GM12865 (cell line): ENCODE measurements at regions not wholly inside any gene's neighbourhood (a gene's known extent, or its start where the extent isn't known, plus 50 kb on each side); places are given as distances from the start of the nearest gene placed in this dataset.

Experiments used
- DNase-seq: peaks from one replicate; pipeline ENCODE4 v3.0.0; 2010; ENCODE audit warnings: low read depth
- H3K4me3 ChIP-seq: 2 replicates; pipeline ENCODE4 v1.5.1; 2011; ENCODE audit warnings: mild to moderate bottlenecking, low read depth, low read length, control low read depth
- CTCF ChIP-seq: IDR thresholded peaks from 2 replicates; pipeline ENCODE4 v1.5.1; 2011; ENCODE audit warnings: low read length, control low read depth, low read depth, inconsistent platforms; ENCODE audit not compliant: insufficient read depth; ENCODE audit errors: missing control alignments

GRCh38 chr10:60498985-60499384 is 109.3 kb upstream of the ANK3 start:
- H3K4me3 ChIP-seq = no peak overlapping the region
- TF ChIP-seq CTCF = no peak
- no peak for DNase-seq

GRCh38 chr10:60497364-60497763 is 107.7 kb upstream of the ANK3 start:
- TF ChIP-seq CTCF = no peak
- no peak for DNase-seq
- H3K4me3 ChIP-seq = no peak overlapping the region

- no peak for TF ChIP-seq CTCF
- H3K4me3 ChIP-seq = no peak overlapping the region
- no peak for DNase-seq
Measured at GRCh38 chr10:60496181-60496580, 106.5 kb upstream of the ANK3 start.

GRCh38 chr10:60495338-60496055 is 105.8 kb upstream of the ANK3 start:
- no peak for DNase-seq
- H3K4me3 ChIP-seq = no peak overlapping the region
- no peak for TF ChIP-seq CTCF

GRCh38 chr10:60494774-60495173 is 105.1 kb upstream of the ANK3 start:
- H3K4me3 ChIP-seq = no peak overlapping the region
- no peak for TF ChIP-seq CTCF
- DNase-seq = no peak

GRCh38 chr10:60491162-60491561 is 101.5 kb upstream of the ANK3 start:
- DNase-seq = no peak
- no peak overlapping the region for H3K4me3 ChIP-seq
- TF ChIP-seq CTCF = no peak

GRCh38 chr10:60490013-60490412 is 100.3 kb upstream of the ANK3 start:
- no peak overlapping the region for H3K4me3 ChIP-seq
- no peak for TF ChIP-seq CTCF
- no peak for DNase-seq
